Epidermal melanocyte (primary cell): ENCODE measurements at regions not wholly inside any gene's neighbourhood (a gene's known extent, or its start where the extent isn't known, plus 50 kb on each side); places are given as distances from the start of the nearest gene placed in this dataset.

Experiments used
- DNase-seq: peaks from one replicate; pipeline ENCODE4 v3.0.0; 2011; ENCODE audit warnings: low spot score; ENCODE audit not compliant: insufficient read length

DNA sequence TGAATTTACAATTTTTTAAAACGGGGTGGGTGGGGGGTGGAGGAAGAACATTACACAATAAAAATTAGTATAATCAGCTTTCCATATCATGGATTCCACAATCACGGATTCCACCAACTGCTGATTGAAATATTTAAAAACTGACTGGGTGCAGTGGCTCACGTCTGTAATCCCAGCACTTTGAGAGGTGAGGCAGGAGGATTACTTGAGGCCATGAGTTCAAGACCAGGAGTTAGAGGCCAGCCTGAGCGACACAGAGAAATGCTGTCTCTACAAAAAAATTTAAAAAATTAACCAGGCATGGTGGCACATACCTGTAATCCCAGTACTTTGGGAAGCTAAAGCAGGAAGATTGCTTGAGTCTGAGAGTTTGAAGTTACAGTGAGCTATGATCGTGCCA is 254.7 kb downstream of the ATG4C start:
- DNase-seq, result no peak

DNA sequence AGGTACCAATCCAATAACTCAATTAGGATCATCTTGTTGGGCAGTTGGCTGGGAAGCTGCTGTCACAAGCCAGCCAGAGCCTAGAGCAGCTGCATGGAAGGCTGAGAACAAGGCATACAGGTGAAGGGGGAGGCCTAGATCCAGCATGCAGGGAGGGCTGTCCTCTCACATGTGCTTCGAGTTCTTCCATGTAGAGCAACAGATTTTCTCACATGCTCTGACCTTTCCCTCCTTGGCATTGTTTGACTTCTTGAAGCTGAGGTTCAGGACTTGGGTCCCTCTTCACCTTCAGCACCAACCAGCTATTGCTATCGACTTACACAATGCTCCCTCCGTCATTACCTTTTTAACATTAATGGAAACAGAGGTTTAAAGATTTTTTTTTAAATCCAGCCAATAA is 257.7 kb downstream of the ATG4C start:
- no peak for DNase-seq

DNA sequence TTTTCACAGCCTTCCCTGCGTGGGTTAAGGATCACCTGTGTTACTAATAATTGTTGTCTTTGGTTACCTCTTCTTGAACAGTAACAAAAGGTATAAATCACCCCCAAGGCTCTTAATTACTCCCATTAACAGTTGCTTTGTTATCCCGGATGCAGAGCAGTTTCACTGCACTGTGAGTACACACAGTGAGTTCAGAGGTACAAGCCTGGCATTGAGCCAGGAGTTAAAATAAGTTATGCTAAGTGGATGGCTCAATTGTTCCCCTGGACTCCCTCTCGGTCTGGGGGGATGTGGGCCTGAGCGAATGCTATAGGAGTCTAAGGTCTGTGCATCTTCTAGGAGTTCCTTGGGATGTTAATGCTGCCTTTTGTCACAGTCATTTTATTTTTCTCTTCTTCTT is 258.3 kb downstream of the ATG4C start:
- DNase-seq, result no peak

DNA sequence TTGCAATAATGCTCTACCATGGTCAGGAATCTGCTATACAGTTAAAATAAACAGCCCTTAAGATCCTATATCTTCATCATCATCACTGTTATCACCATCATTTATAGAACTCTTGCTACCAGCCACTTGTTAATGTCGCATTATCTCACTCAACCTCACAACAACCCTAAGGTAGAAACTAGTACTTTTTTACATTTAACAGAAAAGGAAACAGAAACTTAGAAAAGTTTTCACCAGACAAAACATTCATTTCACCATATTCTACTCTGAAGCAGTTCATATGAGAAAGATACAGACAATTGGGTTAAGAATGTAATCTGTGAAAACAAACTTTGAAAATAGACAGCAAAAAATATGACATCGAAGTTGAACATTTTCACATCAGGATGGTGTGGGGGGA is 262.6 kb downstream of the ATG4C start:
- DNase-seq, result no peak

DNA sequence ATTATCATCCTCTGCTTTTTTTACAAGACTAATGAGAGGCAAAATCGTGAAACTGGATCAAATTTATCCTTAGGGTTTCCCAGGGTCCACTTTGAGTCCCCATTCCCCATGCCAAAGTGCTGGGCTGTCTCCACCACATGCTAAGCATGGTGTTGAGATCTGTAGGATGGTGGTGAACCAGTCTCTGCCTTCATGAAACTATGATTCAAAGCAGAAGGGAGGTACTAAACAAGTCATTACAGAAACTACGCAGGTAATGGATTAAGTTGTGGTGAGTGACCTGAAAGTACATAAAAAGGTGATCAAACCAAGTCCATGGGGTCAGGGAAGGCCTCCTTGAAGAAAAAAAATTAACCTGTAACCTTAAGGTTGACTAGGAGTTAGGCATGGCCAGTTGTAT is 265.2 kb downstream of the ATG4C start:
- DNase-seq, result no peak

DNA sequence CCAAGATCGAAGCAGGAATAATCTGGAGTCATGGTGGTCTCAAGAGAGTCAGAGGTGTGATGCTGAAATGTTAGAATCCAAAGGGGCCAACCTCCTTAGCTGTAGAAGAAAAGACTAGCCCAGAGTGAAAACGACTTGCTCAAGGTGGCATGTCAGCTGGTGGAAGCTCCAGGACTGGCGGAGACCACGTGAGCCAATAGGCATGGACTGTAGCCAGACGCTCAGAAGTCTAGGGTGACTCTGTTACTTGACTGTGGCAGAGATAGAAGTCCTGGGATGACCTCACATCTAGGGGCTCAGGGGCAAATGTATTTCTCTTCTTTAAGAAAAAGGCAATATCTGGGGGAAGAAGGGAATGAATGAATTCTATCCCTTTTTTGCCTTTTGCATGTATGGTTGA is 267.4 kb downstream of the ATG4C start:
- no peak for DNase-seq

DNA sequence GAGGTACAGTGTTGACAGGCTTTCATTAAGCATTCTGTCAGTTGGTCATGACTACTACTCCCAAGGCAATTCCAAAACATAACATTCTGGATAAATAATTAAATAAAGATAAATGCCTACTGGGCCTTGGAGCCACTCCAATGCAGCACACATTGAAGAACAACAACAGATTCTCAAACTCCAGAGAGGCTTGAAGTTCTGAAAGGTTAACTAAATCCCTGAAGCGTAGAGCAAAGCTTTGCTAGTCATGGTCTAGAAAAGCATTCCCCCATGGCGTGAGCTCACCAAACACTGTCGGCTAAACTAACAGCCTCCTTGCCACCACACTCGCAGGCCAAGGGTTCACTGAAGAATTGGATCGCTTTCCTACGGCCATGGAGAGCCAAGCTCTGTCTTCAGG is 268.0 kb downstream of the ATG4C start:
- no peak for DNase-seq

DNA sequence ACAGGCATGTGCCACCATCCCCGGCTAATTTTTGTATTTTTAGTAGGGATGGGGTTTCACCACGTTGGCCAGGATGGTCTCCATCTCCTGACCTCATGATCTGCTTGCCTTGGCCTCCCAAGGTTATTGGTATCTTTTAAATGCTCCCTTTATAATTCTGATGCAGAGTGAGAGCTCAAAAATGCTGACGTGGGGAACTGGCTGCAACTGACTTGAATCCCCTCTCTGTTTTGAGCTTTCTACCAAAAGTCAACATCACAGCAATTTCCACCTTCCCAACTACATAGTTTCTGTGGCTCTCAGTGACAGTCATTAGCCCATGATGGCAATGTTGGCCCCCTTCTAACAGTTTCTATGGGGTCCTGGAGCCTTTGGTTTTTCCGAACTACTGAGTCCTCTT is 268.2 kb upstream of the FOXD3 start:
- DNase-seq, result no peak

DNA sequence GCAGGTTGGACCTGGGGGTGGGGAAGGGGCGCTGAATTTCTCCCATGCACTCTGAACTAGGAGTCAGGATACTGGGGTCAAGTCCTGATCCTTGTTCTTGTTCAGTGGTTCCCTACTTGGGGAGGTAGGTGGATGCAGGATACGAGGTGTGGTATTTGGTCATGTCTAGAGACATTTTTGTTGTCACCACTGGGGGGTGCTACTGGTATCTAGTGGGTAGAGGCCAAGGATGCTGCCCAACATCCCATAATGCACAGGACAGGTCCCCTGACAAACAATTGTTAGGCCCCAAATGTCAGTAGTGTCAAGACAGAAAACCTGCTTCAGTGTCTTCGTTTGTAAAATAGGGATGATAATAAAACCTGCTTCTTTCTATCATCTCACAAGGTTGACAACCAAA is 259.0 kb upstream of the FOXD3 start:
- no peak for DNase-seq

DNA sequence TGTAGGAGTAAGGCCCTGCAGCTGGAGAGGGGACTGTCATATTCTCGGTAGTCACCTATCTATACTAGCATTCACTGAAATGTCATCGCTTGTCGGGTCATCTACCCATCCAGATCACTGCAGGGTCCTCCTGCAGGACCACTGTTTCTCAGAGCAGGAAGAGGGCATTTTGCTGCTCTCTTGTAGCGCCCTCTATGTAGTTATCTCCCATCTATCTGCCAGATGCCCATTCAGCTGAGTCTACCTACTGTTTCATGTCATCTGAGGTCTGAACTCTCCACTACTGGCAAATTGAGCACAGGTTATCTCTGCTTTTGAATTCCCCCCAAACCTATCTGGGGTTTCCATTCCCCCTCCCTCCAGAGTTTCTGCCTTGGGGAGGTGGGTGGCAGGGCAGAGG is 258.2 kb upstream of the FOXD3 start:
- DNase-seq, result no peak

DNA sequence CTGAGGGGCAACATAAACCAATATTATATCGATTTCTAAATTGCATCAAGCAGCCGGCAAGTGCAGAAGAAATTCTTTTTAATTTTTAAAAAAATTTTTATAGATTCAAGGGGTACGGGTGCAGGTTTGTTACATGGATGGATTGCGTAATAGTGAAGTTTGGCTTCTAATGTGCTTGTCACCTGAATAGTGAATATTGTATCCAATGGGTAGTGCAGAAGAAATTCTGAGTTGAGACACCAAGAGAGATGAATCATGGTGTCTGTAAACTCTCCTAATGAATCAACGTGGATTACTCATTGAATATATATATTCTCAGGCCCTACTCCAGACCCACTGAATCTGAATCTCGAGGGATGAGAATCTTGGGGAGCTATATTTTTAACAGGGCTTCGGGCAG is 253.7 kb upstream of the FOXD3 start:
- no peak for DNase-seq

DNA sequence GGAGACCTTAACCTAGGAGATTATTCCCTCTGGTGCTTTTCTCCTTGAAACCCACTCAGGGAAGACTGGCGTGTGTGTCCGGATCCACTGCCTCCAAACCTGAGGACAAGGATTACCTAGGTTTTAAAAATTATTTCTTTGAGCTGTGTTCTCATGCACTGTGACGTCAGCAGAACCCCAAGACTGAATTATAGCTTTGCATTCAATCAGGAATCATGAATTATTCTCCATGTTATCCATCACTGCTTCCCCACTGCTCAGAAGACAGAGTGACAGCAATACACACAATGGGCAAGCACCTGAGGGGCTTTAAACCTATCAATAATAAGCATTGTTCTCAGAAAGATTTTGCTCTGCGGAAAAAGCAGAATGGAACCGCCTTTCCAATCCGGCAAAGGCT is 253.2 kb upstream of the FOXD3 start:
- no peak for DNase-seq

DNA sequence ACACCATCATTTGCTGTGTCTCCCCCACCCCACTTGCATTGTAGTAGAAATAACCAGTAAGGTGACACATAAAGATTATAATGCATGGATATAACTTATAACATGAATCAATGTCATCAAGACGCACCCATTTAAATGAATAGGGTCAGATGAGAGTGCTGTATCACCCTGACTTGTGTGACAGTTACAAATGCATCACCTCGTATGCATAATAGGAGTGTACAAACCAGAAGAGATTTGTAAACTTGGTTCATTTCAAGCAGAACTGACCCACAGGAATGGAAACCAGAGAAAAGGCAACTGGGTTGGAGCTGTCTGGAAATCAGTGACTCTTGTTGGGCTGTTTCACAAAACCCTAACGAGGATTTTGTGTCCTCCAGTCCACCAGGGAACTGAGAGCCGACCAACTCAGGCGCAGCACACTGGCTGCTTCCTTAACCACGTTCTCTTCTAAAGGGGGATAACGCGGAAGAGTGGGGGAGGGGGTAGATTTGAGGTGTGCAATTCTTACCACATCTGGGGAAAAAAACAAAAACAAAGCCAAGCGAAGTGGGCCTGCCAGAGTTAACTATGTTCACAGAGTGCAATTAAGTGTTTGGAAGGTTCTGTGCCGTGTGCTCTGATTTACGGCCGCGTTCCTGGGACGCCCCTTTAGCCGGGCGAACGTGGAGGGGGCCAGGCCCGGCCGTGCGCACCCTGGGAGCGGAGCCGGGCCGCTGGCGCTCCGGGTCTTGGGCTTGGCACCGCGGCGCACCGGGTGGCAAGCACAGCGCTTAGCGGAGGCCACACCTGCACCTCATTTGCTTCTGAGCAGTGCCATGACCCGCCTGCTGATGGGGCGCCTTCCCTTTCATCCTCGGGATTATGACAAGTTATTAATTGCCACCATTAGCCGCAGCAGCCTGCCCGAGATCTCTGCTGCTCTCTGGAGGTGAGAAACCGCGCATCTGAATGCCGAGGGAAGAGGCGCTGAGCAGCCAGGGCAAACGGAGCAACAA is 248.8 kb upstream of the FOXD3 start:
- DNase-seq, result no peak

DNA sequence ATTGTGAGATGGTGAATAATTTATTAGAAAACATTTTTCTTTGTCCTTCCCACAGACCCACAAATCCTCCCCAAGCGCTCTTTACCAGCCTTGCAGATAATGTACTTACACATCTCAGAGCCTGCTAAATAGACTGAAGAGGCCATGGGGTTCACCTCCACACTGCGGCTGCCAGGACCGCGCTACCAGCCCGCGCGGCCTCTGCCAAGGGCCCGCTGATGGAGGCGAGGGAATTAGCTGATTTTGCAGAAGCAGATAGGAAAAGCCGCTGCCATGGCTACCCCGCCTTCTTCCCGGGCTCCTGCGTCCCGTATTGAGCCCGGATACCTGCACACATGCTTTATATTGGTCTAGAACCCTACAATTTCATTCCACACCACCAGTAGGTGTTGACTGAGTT is 248.0 kb upstream of the FOXD3 start:
- DNase-seq, result no peak

DNA sequence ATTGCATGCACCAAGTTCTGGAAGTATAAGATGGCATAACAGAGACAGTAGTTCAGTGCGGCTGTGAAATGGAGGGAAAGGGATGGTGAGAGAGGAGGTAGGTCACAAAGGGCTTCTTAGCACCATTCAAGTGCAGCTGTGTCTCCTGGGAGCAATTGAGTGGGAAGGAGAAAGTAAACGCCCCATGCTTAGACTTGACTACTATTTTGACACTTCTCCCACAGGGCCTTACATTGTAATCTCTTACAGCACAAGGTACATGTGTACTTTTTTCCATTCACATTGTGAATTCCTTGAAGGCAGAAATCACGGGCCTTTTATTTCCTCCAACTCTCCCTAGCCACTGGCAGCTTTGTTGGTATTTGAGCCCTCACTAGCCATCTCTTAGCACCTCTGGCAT is 239.6 kb upstream of the FOXD3 start:
- DNase-seq, result no peak

DNA sequence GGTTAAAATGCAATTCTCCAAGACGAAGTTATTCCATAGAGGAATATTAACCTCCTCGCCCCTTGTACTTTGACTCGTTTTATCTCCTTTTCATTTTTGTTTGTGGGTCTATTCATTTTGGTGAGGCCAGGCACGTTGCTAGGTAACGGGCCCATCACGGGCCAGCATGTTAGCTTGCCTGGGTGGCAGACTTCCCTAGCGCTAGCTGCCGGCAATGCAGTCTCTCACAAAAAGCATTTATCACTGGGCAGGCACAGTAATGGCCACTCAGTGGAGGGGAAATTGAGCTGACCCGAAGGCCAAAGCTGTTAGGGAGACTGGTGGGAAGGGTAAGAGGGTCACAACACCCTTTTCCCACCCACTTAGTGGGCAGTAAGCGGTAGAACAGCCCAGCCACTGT is 234.4 kb upstream of the FOXD3 start:
- DNase-seq, result no peak

DNA sequence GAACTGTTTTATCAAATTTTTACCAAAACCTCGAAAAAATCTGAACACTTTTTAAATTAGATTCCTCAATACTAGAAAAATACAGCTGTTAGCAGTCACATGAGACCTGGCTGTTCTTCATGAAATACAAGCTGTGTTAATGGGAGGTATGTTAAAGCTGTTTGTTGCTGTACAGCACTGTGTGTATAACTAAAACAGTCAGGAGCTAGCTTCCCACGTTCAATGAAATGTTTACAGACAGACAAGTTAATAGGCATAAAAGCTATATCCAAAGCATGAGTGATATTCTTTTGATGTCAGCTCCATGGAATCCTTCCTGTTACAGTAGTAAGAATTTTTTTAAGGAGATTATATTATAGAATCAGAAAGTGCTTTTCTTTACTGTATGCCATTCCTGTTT is 223.2 kb upstream of the FOXD3 start:
- DNase-seq, result no peak

DNA sequence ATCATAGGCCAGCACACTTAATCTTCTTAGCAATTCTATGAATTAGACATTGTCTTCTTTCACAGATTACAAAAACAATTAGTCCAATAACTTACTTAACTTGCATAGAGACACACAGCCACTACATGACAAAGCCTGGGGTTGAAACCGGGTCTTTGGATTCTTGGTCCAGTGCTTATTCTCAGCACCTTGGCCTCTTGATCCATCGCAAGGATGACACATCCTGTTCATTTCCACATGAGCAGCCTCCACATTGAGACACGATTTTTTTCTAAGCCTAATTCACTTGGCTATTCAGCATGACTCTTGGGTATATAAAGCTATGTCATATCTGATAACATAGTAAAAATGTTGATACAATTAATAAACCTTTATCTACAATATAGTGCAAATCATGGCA is 221.0 kb upstream of the FOXD3 start:
- no peak for DNase-seq

DNA sequence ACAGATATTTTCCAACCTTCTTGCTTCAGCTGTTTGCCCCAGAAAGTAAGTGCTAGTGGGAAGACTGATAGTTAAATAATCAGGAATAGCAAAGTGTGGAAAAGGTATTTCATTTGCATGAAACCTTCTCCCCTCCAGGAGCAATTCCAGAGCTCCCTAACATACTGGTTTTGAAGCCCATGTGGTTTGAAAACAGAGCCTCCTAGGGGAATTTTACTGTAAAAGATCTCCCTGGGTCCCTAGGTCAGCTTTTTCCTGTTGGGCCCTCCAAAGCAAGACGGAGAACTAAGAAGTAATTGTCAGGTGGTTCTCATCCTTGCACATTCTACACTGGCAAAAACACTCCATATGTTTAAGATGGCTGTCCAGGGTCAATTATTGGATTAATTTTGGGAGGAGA is 218.7 kb upstream of the FOXD3 start:
- no peak for DNase-seq

DNA sequence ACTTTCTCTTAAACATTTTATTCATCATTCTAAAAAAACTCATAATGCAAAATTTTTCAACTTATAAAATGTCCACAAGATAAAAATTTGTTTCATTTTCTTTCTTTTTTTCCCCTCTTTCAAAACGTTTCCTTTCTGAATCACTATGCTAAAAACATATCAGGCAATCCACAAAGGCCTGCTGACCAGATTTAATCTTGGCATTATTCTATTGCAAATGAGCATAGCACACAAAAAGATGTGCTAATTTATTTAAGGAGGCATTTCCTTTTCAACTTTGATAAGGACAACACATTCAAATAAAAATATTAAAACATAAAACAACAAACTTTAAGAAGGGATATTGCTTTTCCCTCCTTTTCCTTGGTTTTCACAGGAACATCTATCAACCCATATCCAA is 215.3 kb upstream of the FOXD3 start:
- DNase-seq, result no peak

DNA sequence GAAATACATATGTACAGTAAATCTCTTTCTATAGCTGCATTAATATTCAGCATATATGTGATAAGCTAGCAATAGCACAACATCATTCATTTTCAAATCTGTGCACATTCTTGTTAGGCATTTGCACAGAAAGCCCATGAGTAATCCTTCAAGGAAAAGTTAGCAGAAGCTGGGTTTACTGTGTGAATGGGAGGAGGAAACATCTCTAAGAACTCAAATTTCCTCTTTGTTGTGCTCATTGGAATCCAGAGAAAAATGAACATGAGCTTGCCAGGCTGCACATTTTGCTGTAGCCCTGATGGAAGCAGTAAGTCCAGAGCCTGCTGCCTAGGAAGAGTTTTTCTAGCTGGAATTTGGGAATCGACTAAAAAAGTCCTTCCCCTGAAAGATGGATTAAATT is 214.2 kb upstream of the FOXD3 start:
- DNase-seq, result no peak

DNA sequence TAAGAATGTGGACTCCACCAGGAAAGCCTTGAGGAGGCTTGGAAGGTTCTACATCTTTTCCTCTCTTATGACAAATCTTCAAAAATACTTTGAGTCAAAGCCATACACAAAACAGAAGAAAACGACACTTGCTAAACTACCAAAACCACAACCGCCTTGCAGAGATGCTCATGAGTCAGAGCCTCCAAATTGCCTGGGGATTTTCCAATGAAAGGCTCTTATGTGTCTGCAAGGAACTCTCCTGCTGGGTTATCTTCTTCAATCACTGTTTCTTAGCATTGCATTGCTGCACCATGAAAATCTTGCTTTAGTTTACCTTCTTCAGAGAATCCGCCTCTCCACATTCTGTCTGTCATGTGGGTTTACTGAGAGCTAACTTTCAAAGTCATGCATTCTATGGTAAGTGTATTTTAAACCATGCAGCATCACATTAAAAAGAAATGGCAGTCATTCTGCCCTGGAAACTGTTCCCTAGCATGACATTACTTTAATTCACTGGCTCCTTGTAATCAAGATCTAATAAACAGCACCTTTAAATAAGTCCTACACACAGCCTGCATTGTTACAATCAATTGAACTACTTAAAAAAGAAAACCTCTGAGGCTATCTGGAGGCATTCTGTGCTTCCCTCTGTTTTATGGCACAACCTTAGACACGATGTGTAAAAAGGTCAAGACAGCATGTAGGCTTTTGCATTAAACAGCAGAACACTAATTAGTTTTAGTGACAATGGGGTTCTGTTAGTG is 210.0 kb upstream of the FOXD3 start:
- peak; percentile 42 for DNase-seq

DNA sequence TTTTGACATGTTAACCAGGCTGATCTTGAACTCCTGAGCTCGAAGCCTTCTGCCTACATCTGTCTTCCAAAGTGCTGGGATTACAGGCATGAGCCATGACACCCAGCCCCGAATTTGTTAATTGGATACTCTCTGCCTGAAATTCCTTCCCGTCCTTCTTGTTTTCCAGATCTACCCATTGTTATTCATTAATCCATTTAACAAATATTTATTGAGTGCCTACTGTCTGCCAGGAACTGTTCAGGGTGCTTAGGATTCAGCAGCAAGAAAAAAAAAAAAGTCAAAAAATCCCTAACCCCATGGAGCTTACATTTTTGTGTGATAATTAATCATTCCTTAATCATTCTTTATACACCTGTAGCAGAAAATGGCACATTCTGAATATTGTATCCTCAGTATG is 206.8 kb upstream of the FOXD3 start:
- DNase-seq, result no peak
